ENCODE measurements at regions not wholly inside any gene's neighbourhood (a gene's known extent, or its start where the extent isn't known, plus 50 kb on each side); places are given as distances from the start of the nearest gene placed in this dataset.

DNA sequence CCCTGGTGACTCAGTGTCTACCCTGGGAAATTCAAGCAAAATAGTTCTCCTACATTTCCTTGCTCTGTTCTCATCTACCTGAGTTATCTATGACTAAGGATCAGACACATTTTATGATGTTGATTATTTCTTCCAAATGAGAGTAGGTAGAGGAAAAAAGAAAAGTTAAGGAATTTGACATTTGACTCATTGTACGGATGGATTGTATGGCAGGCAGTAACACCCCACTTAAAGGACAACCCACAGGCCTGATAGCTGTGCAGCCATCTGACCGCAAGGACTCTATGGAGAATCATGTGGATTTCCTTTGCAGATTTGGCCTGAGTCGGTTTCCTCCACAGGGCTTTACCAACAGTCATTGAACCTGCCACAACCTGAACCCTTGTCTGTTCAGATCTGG, 540.3 kb downstream of the BCL11B start:
- TF ChIP-seq EP300 (IDR thresholded peaks at IDR 0.05) = no peak
- TF ChIP-seq, protein P1, sequence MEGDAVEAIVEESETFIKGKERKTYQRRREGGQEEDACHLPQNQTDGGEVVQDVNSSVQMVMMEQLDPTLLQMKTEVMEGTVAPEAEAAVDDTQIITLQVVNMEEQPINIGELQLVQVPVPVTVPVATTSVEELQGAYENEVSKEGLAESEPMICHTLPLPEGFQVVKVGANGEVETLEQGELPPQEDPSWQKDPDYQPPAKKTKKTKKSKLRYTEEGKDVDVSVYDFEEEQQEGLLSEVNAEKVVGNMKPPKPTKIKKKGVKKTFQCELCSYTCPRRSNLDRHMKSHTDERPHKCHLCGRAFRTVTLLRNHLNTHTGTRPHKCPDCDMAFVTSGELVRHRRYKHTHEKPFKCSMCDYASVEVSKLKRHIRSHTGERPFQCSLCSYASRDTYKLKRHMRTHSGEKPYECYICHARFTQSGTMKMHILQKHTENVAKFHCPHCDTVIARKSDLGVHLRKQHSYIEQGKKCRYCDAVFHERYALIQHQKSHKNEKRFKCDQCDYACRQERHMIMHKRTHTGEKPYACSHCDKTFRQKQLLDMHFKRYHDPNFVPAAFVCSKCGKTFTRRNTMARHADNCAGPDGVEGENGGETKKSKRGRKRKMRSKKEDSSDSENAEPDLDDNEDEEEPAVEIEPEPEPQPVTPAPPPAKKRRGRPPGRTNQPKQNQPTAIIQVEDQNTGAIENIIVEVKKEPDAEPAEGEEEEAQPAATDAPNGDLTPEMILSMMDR (IDR thresholded peaks at IDR 0.05) = no peak
- TF ChIP-seq POLR2A (IDR thresholded peaks at IDR 0.05) = no peak
- TF ChIP-seq POLR2AphosphoS5 (IDR thresholded peaks at IDR 0.05) = no peak

Data from suprapubic skin (tissue), 4 donors.